HG02870 (cell line): ENCODE measurements at regions not wholly inside any gene's neighbourhood (a gene's known extent, or its start where the extent isn't known, plus 50 kb on each side); places are given as distances from the start of the nearest gene placed in this dataset.
"Not testable (repeated sequence)": the region's sequence is repeated elsewhere in the genome, so short reads cannot be mapped to it uniquely, and the experiment has no call there.

Experiments used
- ATAC-seq: cut with Tn5 transposase; IDR thresholded peaks from one replicate; pipeline ENCODE4 v1.9.1; 2021; ENCODE audit warnings: mild to moderate bottlenecking, moderate library complexity; ENCODE audit not compliant: unreplicated experiment

GRCh38 chr20:22690616-22691179 lies 106.3 kb upstream of the FOXA2 start:
- ATAC-seq, result no peak

GRCh38 chr20:22691369-22692118 lies 107.2 kb upstream of the FOXA2 start:
- ATAC-seq, result peak; percentile 67

- ATAC-seq, result no peak
Observed at GRCh38 chr20:22692119-22692475, 107.7 kb upstream of the FOXA2 start.

DNA sequence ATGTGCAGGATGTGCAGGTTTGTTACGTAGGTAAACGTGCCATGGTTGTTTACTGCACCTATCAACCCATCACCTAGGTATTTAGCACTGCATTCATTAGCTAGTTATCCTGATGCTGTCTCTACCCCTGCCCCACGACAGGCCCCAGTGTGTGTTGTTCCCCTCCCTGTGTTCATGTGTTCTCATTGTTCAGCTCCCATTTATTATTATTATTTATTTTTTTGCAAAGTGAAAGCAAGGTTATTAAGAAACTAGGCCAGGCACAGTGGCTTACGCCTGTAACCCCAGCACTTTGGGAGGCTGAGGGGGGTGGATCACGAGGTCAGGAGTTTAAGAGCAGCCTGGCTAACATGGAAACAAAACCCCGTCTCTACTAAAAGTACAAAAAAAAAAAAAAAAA lies 108.2 kb upstream of the FOXA2 start:
- not testable (repeated sequence) for ATAC-seq

DNA sequence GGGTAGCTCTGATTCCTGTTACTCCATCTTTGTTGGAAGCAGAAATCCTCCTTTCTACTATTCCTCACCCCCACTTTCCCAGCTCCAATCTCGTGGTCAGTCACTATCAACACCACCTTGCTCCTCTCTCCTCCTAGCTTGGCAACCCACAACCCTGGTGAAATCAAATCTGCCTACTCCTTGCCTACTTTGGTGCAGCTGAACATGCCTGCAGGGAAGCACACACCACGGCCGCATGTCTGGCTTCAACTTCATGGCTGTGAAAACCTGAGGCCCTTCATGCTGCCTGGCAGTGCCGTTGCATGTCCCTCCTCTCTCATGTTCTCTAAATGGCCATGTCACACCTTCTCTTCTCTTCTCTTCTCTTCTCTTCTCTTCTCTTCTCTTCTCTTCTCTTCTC lies 112.4 kb upstream of the FOXA2 start:
- ATAC-seq, result no peak

GRCh38 chr20:22698259-22698842 lies 114.0 kb upstream of the FOXA2 start:
- no peak for ATAC-seq

GRCh38 chr20:22699396-22699795 lies 115.0 kb upstream of the FOXA2 start:
- ATAC-seq, result no peak

DNA sequence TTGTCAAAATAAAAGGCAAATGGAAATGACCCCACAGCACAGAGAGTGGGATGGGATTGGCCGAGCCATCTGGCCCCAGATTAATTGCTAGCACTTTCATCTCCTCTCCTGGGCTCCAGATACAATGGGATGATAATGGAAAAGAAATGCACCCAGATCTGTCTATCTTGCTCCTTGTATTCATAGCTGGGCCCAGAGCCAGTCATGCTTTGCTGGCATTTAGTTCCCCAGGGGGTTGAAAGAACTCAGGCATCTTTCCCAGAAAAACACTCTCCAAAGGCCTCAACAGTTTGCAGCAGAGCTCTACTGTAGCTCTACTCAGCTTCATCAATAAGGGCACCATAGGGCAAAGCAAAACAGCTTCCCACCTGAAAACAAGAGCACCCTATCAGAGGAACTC lies 116.0 kb upstream of the FOXA2 start:
- ATAC-seq, result no peak

DNA sequence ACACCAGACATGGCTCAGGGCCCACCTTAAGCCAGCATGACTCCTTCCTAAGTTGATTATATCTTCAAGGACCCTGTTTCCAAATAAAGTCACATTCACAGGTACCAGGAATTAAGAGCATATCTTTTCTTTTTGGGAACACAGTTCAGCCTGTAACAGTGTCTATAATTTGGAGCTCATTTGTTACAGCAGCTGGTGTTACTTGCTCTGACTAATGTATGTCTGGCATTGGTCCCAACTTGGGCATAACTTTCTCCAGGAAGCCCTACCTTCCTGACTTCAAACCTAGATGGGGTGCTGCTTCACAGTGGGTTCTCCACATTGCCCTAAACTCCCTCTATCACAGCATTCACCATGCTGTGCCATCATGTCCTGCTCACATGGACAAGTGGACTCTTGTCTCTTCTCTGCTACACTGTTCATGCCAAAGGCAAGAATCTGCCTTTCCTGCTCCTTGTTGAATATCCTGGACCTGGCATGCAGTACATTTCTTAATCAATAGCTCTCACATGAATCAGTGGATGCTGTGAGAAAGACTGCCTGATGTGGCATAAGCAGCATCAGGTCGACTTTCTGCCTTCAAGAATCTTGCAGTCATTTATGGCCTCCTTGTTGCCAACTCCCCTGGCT lies 117.4 kb upstream of the FOXA2 start:
- ATAC-seq, result no peak

DNA sequence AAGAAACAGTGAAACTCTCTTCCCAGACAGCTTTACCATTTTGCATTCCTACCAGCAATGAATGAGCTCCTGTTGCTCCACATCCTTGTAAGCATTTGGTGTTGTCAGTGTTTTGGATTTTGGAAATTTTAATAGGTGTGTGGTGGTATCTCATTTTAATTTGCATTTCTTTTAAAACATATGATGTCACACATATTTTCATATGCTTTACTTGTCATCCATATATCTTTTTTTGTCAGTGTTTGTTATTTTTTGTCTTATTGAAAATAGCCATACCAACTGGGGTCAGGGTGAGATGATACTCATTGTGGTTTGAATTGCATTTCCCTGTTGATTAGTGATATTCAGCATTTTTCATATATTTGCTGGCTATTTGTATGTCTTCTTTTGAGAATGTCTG lies 119.5 kb upstream of the FOXA2 start:
- ATAC-seq, result no peak

DNA sequence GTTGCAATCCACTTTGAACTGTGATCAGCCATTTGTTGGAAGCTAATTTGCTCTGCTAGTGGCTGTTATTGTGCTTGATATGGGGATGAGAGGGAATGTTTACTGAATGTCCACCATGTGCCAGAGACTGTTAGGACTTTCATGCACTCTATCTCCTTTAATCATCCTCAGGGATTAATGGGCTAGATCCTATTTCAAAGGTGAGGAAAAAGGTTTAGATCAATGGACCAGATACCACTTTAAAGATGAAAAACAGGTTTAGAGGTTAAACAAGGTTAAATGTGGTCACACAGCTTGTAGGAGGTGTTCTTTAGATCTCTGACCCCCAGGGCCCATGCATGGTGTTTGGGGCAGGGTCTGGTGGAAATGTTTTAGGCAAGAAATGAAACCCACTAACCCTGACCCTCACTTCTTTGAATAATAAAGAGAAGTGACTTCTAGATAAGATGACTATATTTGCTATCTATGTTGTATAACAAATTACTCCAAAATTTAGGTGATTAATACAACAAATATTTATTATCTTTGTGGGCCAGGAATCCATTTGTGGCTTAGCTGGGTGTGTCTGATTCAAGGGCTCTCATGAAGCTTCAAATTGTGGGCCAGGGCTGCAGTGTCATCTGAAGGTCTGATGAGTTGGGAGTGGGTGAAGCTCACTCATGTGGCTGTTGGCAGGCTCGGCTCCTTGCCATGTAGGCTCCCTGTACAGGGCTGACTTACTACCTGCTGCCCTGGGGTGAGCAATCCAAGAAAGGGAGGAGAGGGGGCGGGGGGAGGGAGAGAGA lies 127.8 kb upstream of the FOXA2 start:
- ATAC-seq, result no peak

- no peak for ATAC-seq
Observed at GRCh38 chr20:22716821-22717351, 132.5 kb upstream of the FOXA2 start.

GRCh38 chr20:22717466-22717865 lies 133.1 kb upstream of the FOXA2 start:
- no peak for ATAC-seq

- no peak for ATAC-seq
Observed at GRCh38 chr20:22719167-22719591, 134.8 kb upstream of the FOXA2 start.

GRCh38 chr20:22720206-22720605 lies 135.8 kb upstream of the FOXA2 start:
- ATAC-seq, result no peak

DNA sequence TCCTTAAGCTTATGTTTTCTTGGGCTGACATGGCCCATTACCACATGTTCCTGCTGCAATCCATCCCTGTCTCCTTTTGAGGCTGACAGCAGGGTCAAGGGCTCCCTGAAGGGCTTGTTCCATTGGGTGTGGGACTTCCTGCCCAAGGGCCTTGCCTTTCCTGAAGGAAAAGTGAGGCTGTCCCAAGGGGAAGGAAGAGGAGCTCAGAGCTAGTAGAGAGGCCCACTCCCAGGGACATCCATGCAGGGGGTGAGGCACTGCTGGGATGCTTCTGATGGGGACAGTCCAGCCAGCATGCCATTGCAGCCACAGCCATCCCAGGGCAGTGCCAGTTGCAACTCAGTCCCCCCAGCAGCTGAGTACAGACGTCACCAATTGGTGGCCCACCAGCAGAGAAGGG lies 138.4 kb upstream of the FOXA2 start:
- no peak for ATAC-seq

DNA sequence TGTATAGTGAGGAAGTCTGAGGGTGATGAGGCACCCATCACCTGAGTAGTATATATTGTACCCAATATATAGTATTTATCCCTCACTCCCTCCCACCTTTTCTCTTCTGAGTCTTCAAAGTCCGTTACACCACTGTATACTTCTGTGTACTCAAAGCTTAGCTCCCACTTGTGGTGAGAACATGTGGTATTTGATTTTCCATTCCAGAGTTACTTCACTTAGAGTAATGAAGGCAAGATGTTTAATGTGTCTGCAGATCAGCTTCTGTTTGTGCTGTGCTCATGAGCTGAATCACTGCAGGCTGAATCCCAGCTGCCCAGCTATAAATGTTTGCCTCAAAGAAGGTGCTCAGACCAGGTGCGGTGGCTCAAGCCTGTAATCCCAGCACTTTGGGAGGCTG lies 139.3 kb upstream of the FOXA2 start:
- ATAC-seq, result no peak

DNA sequence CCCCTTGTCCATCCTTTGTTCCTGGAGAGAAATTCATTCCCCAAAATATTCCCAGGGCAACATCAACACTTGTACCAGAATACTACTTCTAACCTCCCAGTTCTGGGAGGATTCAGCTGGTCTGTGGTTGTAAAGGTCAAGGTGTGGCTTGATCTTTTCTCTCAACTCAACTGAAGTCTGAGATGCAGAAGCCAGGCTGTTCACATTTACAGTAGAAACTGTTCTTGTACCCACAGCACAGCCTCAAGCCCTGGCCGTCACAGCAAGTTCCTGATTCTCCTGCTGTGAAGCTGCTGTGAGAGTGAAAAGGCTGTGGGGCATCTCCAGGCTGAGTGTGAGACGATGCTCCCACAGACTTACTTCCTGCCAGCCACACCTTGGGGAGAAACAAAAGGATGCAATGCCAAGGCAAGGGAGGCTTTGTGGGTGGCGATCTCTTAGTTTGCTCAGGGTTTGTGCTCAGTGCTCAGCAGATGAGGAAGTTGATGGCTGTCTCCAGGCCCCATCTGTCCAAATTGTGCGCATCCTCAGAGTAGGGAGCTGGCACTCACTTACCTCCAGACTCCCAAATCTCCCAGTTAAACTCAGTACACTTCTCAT lies 143.9 kb upstream of the FOXA2 start:
- ATAC-seq, result no peak

GRCh38 chr20:22729180-22729579 lies 144.8 kb upstream of the FOXA2 start:
- ATAC-seq, result no peak

GRCh38 chr20:22729616-22730236 lies 145.4 kb upstream of the FOXA2 start:
- no peak for ATAC-seq
